K562 (cell line): ENCODE measurements at regions not wholly inside any gene's neighbourhood (a gene's known extent, or its start where the extent isn't known, plus 50 kb on each side); places are given as distances from the start of the nearest gene placed in this dataset.

ENCODE experiments used
- BCLAF1 ChIP-seq, 2 experiments: fragments of 450-650 bp in 1 of 2; IDR thresholded peaks; 2 replicates each; pipeline ENCODE4 v1.6.1; 2011 to 2017; ENCODE audit warnings: low read depth in 2 of 2, antibody characterized with exemption in 1 of 2, borderline replicate concordance in 1 of 2, low read length in 1 of 2, mild to moderate bottlenecking in 1 of 2, mixed read lengths in 1 of 2; ENCODE audit not compliant: control insufficient read depth in 1 of 2
- E2F5 ChIP-seq: sonication (generic); formaldehyde crosslinking; IDR thresholded peaks from 2 replicates; pipeline ENCODE4 v1.8.0; 2022; ENCODE audit warnings: mild to moderate bottlenecking, missing genetic modification reagents
- SIN3A ChIP-seq, 2 experiments: fragments of 150-350 bp in 1 of 2; IDR thresholded peaks; 2 replicates each; pipeline ENCODE4 v1.6.1; 2011 to 2016; ENCODE audit warnings: borderline replicate concordance in 2 of 2, low read depth in 2 of 2, low read length in 2 of 2, mild to moderate bottlenecking in 2 of 2, moderate library complexity in 2 of 2; ENCODE audit not compliant: control insufficient read depth in 1 of 2
- SIRT6 ChIP-seq: IDR thresholded peaks from one replicate; pipeline ENCODE4 v1.6.1; 2012; ENCODE audit warnings: low read depth, mild to moderate bottlenecking, control low read depth, inconsistent platforms, low read length, moderate library complexity
- SMARCE1 ChIP-seq: fragments of 450-650 bp; IDR thresholded peaks from 2 replicates; pipeline ENCODE4 v1.7.1; 2016; ENCODE audit warnings: mild to moderate bottlenecking
- SP2 ChIP-seq: IDR thresholded peaks from 2 replicates; pipeline ENCODE4 v1.6.1; 2011; ENCODE audit warnings: mild to moderate bottlenecking, low read depth, low read length, moderate library complexity; ENCODE audit not compliant: poor library complexity, severe bottlenecking; ENCODE audit errors: extremely low read depth
- TBP ChIP-seq: optimal IDR thresholded peaks from 2 replicates; pipeline ENCODE3; 2011; ENCODE audit warnings: low read depth, low read length, improper control_type of control experiment
- XRCC5 ChIP-seq: fragments of 200-400 bp; formaldehyde crosslinking; IDR thresholded peaks from 2 replicates; pipeline ENCODE4 v1.6.1; 2017; ENCODE audit warnings: low read depth, mild to moderate bottlenecking, low read length
- YBX1 ChIP-seq: fragments of 450-650 bp; IDR thresholded peaks from 2 replicates; pipeline ENCODE4 v1.7.1; 2016; ENCODE audit warnings: mild to moderate bottlenecking
- ZKSCAN1 ChIP-seq: fragments of 150-350 bp; IDR thresholded peaks from 2 replicates; pipeline ENCODE4 v1.6.1; 2016; ENCODE audit warnings: low read depth, low read length
- ZNF586 ChIP-seq: fragments of 450-650 bp; formaldehyde crosslinking; conservative IDR thresholded peaks from 2 replicates; pipeline ENCODE4 v1.4.0; 2020; ENCODE audit warnings: mild to moderate bottlenecking, moderate library complexity
- TF ChIP-seq, protein P1 (sequence below), 3 experiments: IDR thresholded peaks in 2 of 3; conservative IDR thresholded peaks in 1 of 3; 2 replicates each; pipeline ENCODE4 v1.5.1; 2011 to 2012; ENCODE audit warnings: low read length in 3 of 3, mild to moderate bottlenecking in 3 of 3, control low read depth in 2 of 3, improper control_type of control experiment in 1 of 3, inconsistent platforms in 1 of 3, low read depth in 1 of 3, mixed read lengths in 1 of 3, moderate library complexity in 1 of 3; ENCODE audit not compliant: insufficient read depth in 2 of 3
- TF ChIP-seq, protein P2 (sequence below): sonication (generic); formaldehyde crosslinking; IDR thresholded peaks from 2 replicates; pipeline ENCODE4 v1.5.0; 2020; ENCODE audit warnings: missing genetic modification reagents

DNA sequence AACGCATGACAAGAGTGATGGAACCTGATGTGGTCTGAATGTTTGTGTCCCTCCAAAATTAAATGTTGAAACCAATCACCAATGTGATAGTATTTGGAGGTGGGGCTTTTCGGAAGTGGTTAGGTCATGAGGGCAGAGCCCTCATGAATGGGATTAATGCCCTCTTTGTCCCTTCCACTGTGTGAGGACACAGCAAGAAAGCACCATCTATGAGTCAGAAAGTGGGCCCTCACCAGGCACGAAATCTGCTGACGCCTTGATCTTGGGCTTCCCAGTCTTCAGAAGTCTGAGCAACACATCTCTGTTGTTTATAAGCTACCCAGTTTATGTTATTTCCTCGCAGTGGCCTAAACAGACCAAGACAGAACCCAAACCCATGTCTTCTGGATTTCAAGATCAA is 244.0 kb upstream of the JAG1 start:
- no peak for TF ChIP-seq YBX1
- TF ChIP-seq TBP, result no peak
- no peak for TF ChIP-seq E2F5 (CRISPR knock-in tag)
- TF ChIP-seq SIRT6, result no peak
- TF ChIP-seq SP2, result no peak
- no peak for TF ChIP-seq ZNF586 (CRISPR knock-in tag)
- TF ChIP-seq, protein P1, sequence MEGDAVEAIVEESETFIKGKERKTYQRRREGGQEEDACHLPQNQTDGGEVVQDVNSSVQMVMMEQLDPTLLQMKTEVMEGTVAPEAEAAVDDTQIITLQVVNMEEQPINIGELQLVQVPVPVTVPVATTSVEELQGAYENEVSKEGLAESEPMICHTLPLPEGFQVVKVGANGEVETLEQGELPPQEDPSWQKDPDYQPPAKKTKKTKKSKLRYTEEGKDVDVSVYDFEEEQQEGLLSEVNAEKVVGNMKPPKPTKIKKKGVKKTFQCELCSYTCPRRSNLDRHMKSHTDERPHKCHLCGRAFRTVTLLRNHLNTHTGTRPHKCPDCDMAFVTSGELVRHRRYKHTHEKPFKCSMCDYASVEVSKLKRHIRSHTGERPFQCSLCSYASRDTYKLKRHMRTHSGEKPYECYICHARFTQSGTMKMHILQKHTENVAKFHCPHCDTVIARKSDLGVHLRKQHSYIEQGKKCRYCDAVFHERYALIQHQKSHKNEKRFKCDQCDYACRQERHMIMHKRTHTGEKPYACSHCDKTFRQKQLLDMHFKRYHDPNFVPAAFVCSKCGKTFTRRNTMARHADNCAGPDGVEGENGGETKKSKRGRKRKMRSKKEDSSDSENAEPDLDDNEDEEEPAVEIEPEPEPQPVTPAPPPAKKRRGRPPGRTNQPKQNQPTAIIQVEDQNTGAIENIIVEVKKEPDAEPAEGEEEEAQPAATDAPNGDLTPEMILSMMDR (IDR thresholded peaks at IDR 0.05 in 2 of 3, conservative IDR thresholded peaks at IDR 0.05 in 1 of 3; ENCODE audit: insufficient read depth in 2 of 3, low read depth in 1 of 3, low read length in 3 of 3), result no peak
- no peak for TF ChIP-seq BCLAF1 (IDR thresholded peaks at IDR 0.05; ENCODE audit: borderline replicate concordance in 1 of 2, control insufficient read depth in 1 of 2, low read depth in 2 of 2, low read length in 1 of 2)
- TF ChIP-seq, protein P2, sequence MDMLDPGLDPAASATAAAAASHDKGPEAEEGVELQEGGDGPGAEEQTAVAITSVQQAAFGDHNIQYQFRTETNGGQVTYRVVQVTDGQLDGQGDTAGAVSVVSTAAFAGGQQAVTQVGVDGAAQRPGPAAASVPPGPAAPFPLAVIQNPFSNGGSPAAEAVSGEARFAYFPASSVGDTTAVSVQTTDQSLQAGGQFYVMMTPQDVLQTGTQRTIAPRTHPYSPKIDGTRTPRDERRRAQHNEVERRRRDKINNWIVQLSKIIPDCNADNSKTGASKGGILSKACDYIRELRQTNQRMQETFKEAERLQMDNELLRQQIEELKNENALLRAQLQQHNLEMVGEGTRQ (CRISPR knock-in tag), result no peak
- no peak for TF ChIP-seq SMARCE1
- no peak for TF ChIP-seq ZKSCAN1
- no peak for TF ChIP-seq XRCC5
- TF ChIP-seq SIN3A (IDR thresholded peaks at IDR 0.05; ENCODE audit: borderline replicate concordance in 2 of 2, control insufficient read depth in 1 of 2, low read depth in 2 of 2, low read length in 2 of 2), result no peak
